NCI-H2227 (cell line): ENCODE measurements at regions not wholly inside any gene's neighbourhood (a gene's known extent, or its start where the extent isn't known, plus 50 kb on each side); places are given as distances from the start of the nearest gene placed in this dataset.

ENCODE experiments used
- DNase-seq: peaks from one replicate; lab custom pipeline; 2025; ENCODE audit not compliant: unreplicated experiment; lab: John Stamatoyannopoulos, UW

DNA sequence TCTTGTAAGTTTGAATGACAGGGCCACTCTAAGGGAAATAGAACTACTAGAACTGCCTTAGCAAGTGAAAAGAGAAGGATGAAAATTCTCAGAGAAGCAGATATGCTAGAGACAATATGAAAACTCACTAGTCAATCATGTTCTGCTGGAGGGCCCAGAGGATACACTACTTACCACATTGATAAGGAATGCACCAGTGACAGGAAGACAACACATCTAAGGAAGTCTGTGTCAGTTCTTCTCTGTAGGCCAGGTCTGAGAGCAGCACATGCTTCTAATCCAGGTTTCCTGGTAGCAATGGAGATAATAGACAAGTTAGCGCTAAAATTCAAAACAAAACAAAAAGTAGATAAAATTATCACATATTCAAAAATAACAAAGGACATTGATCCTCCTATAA, 235.2 kb upstream of the AKR1E2 start:
- no peak for DNase-seq

DNA sequence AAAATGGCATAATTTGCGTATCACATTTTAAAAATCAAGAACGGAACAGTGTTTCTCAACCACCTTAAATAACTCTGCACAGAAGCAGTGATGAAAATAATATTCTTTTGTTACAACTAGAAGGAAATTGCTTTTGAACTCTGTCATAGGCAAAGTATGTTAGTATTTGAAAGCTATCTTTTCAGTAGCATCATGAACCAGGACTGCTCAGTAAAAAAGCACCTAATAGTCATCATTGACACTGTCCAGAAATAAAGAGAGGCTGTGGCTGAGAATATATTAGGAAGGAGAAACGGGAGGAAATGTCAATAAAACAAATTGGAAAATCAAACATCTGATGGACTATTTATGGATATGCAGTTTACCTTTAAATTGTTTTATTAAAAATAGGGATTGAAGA, 237.2 kb upstream of the AKR1E2 start:
- DNase-seq = no peak

GRCh38 chr10:4587466-4587865, 238.5 kb upstream of the AKR1E2 start:
- DNase-seq = no peak

- DNase-seq = no peak
Observed at GRCh38 chr10:4586776-4587175, 239.2 kb upstream of the AKR1E2 start.

DNA sequence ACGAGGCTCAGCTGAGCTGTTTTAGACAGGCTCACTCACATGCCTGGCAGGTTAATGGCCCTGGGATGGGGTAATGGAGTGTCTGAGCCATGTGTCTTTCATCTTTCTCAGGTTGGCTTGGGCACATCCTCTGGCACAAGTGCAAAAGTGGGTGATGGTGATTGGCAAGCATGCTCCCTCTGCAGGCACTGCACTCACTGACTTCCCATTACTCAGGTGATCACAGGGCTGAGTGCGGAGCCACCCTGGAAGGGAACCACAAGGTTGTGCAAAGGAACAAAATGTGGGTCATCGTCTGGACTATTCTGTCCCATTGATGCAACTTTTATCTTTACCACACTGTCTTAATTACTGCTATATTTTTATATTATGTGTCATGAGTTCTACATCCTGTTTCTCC, 244.1 kb upstream of the AKR1E2 start:
- DNase-seq = no peak

DNA sequence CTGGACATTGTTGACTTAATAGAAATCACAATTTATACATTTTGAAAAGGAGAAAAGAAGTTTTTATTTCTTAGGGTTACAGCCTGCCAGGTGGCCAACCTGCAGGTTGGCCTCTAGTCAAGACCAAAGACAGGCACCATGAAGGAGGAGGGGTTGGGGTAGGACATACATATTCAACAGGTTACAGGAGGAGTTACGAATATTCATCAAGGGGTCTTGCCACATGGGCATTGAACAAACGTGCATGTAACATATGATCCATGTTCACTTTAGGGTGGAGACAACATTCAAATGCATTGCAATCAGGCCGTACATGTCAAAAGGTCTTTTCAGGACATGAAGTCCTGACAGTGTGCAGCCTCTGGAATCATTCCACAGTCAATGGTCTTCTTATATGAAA, 246.2 kb upstream of the AKR1E2 start:
- no peak for DNase-seq

DNA sequence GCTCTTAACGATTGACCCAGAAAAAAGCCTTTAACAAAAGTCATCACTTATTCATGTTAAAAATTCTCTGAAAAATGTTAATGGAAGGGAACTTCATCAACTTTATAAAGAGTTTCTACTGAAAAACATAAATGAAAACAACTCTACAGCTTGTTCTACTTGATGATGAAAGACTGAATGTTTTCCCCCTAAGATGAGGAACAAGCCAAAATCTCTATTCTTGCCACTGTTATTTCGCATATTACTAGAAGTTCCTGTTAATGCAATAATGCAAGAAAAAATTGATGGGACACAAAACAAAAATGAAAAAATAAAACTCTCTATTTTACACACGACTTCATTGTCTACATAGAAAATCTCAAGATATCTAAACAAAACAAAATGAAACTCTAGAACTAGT, 249.8 kb upstream of the AKR1E2 start:
- DNase-seq = no peak

GRCh38 chr10:4569151-4569550, 256.9 kb upstream of the AKR1E2 start:
- DNase-seq = no peak

DNA sequence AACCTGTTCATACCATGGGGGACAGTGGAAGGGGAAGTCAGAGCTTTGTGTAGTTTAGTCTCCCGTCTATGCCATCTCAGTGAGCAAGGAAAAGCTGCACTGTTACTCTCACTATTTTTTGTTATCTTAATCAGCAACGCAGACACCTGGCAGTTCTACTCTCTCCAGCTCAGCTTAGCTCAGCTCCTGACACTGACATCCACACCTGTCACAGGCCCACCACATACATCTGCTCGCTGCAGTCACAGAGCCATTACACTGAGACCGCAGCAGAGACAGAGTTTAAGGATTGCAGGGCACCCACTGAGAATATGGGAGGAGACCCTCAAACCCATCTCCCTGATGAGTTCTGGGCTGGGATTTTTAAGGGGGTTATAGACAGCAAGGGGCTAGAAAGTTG, 257.3 kb upstream of the AKR1E2 start:
- DNase-seq = no peak

DNA sequence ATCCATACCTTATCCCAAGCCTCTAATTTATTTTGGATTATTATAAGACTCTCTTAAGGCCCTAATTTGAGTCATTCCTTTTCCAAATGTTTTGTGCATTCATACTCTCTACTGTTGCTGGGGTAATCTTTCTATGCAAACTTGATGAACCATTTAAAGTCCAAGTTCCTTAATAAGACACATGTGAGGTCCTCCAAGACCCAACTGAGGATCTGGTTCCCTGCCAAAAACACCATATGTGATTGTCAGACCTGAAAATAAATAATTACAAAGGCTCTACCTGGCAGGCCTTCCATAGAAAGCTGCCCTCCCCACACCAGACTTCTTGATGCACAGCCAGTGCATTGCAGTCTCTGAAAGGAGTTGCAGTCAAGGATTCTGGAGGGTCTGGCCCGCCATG, 257.9 kb upstream of the AKR1E2 start:
- DNase-seq = no peak

DNA sequence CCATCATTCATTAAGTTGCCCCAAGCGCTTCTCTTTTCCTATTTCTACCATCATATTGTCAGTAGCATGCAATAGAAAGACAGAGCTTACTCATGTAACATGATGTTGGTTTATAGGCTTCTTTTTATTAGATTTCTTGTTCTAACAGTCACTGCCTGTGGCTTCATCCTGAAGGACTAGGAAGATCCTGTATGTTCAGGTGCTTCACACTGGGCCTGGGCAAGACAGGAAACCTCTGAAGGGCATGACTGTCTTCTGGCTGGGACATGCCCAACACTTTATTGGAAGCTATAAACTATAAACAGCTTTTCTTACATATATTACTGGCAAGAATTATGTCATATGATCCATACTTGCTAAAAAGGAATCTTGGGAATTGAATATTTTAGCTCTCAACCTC, 258.4 kb upstream of the AKR1E2 start:
- DNase-seq = no peak

DNA sequence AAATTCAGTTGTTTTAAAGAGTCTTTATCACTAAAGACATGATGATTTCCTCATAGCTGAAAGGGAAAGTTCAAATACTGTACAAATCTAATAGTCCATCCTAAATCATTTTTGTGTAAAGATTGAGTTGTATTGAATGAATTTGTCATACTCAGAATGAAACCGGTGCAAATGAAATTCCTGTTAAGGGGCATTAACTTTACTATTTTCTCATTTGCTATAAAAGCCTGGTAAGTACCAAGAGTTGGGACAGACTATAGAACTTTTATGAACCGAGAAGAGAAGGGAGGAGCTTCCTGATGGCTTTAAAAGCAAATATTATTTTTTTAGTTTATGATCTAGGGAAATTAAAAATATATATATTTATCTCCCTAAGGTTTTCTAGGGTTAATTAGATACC, 260.0 kb upstream of the AKR1E2 start:
- DNase-seq = no peak

- no peak for DNase-seq
Observed at GRCh38 chr10:4561296-4561695, 264.7 kb upstream of the AKR1E2 start.

GRCh38 chr10:4557469-4557868, 268.5 kb upstream of the AKR1E2 start:
- DNase-seq = no peak

DNA sequence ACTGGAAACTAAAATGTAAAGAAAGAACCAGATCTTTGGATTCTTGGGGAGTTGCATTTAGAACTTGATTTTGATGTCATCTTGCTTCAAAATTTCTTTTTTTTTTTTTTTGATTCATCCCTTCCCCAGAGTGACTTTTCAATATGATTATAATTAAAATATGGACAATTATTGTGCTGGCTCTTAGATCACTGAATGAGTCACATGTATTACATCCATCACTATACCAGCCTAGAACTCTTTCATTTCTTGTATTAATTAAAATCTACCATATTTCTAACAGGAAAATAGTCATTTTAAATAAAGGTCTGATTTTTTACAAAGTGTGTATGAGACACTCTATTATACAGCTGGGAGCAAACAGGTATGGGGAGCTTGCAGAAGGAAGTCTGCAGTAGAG, 269.5 kb upstream of the AKR1E2 start:
- DNase-seq = no peak

DNA sequence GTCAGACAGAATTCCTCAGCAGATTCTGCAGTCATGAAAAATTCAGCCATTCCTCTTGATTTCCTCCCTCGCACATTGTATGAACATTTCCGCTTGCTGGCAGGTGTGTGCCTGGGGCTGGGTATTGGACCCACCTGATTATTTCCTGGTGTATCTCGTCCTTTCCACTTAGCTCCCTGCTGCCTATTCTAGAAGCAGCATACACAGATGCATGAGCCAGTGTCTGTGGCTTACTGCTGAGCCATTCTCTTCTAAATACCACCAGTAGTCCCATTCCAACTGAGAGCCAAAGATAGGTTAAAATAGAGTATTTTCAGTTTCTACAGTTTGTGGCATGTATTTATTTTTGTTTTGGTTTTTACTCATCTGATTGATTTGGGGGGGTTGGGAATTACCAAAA, 270.1 kb upstream of the AKR1E2 start:
- DNase-seq = no peak

GRCh38 chr10:4549139-4549653, 276.8 kb upstream of the AKR1E2 start:
- DNase-seq = no peak

- DNase-seq = no peak
Observed at GRCh38 chr10:4546931-4547330, 279.1 kb upstream of the AKR1E2 start.

DNA sequence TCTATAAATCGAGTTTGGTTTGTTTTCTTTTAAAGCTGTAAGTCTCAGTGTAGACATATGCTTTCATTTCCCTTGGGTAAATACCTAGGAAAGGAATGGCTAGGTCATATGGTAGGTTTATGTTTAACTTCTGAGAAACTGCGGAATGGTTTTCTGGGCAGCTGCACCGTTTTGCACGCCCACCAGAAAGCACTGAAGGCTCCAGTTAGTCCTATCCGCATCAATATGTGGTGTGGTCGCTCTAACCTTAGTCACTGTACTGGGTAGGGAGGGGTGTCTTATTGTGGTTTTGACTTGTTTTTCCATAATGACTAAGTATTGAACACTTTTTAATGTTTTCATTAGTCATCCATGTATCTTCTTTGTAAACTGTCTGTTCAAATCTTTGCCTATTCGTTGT, 279.5 kb upstream of the AKR1E2 start:
- no peak for DNase-seq

DNA sequence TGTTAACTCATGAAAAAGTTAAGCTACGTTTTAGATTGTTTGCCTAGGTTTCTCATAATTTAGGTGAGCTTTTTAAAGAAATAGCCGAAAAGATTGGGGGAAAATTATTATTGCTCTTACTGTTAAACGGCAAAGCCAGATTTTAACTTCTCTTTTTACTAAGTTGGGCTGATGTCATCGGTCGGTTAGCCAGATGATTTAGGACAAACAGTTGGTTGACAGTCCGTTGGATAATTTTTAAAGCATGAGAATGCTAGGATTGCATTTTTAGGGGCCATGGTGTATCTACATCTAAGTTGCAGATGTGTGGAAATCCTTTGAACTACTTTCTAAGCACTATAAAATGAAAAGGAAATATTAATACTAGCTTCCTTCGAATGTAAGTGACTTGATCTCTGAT, 280.9 kb upstream of the AKR1E2 start:
- DNase-seq = no peak

- no peak for DNase-seq
Observed at GRCh38 chr10:4543938-4544533, 282.0 kb upstream of the AKR1E2 start.

GRCh38 chr10:4541292-4541691, 284.7 kb upstream of the AKR1E2 start:
- no peak for DNase-seq

DNA sequence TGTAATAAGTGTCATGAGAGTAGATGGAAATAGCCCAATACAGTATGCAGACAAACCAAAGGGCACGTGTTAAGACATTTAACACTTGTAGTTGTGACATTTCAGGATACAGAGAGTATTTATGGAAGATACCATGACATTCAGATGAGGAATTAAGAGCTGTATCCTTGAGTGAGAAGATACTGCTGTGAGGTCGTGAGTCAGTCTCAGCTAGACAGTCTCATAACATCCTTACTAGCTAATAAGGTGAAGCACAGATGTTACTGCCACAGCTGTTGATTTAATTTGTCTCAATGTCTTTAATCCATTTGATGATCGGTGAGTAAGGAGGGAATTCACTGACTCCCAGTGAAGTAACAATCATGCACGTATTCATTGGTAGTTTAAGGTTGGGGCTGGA, 288.0 kb upstream of the AKR1E2 start:
- DNase-seq = no peak

DNA sequence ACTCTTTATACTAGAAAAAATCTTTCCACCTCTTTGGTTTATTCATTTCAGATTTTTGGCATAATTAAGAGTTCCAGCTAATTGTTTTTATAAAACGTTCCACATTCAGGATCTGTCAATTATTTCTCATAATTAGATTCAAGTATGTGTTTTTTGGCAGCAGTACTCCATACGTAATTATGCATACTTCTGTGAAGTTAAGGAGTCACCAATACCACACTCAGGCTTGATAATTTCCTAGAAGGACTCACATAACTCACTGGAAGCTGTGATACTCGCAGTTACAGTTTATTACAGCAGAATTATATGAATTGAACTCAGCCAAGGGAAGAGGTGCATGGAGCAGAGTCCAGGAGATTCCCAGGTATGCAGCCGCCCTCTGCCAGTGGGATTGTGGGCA, 290.5 kb upstream of the AKR1E2 start:
- no peak for DNase-seq
